ENCODE measurements at regions not wholly inside any gene's neighbourhood (a gene's known extent, or its start where the extent isn't known, plus 50 kb on each side); places are given as distances from the start of the nearest gene placed in this dataset.
"Not testable (repeated sequence)": the region's sequence is repeated elsewhere in the genome, so short reads cannot be mapped to it uniquely, and the experiment has no call there.

DNA sequence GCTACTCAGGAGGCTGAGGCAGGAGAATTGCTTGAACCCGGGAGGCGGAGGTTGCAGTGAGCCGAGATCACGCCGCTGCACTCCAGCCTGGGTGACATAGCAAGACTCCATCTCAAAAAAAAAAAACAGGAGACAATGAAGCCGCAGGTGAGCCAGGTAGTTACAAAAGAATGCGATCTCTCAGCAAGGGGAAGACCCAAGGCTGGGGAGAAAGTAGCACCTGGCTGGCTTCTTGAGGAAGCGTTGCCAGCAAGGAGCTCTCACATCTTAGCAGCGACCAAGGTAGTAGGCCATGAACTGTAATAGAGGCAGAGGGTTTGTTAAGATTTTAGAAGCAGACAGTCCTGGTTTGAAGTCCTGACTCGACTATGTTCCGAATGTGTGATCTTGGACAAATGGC is 175.0 kb downstream of the AIPL1 start:
- TF ChIP-seq, protein P1, sequence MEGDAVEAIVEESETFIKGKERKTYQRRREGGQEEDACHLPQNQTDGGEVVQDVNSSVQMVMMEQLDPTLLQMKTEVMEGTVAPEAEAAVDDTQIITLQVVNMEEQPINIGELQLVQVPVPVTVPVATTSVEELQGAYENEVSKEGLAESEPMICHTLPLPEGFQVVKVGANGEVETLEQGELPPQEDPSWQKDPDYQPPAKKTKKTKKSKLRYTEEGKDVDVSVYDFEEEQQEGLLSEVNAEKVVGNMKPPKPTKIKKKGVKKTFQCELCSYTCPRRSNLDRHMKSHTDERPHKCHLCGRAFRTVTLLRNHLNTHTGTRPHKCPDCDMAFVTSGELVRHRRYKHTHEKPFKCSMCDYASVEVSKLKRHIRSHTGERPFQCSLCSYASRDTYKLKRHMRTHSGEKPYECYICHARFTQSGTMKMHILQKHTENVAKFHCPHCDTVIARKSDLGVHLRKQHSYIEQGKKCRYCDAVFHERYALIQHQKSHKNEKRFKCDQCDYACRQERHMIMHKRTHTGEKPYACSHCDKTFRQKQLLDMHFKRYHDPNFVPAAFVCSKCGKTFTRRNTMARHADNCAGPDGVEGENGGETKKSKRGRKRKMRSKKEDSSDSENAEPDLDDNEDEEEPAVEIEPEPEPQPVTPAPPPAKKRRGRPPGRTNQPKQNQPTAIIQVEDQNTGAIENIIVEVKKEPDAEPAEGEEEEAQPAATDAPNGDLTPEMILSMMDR (conservative IDR thresholded peaks at IDR 0.05), result no peak
- no peak overlapping the region for H3K27ac ChIP-seq

DNA sequence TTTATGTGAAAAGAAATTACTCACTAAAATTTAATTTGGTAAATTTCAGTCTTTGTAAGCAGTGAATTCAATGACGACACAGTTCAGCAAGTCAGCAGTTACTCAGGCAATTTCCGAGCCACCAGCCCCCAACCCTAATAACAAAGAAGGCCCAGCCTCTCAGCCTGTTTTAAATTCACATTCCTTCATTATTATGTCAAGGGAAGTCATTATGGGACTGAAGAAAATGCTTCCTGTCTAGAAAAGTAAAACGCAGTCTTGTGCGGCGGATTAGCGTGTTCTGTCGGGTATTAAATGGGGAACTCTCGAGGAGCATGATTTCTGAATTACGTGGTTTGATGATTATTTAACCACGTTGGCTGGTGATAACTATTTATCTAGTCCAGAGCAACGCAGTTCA is 177.6 kb downstream of the AIPL1 start:
- H3K27ac ChIP-seq, result no peak overlapping the region
- TF ChIP-seq, protein P1 (conservative IDR thresholded peaks at IDR 0.05), result no peak

DNA sequence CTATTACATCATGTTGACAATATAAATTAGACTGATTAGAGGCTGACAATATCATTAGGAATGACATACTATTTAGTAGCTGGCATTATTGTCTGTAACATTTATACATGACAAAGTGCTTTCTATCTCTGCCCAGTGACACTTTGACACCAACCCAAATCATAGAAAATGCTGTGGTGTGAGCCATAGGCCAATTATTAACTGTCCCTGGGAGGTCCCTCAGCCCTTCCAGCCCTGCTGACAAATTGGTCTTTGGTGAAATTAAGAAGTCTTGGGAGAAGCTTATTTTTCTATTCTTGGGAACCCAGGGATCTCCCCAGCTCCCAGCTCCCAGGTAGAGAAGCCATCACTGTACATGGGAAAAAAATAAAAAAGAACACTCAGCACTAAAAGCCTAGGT is 179.6 kb downstream of the AIPL1 start:
- TF ChIP-seq, protein P1 (conservative IDR thresholded peaks at IDR 0.05), result no peak
- no peak overlapping the region for H3K27ac ChIP-seq

DNA sequence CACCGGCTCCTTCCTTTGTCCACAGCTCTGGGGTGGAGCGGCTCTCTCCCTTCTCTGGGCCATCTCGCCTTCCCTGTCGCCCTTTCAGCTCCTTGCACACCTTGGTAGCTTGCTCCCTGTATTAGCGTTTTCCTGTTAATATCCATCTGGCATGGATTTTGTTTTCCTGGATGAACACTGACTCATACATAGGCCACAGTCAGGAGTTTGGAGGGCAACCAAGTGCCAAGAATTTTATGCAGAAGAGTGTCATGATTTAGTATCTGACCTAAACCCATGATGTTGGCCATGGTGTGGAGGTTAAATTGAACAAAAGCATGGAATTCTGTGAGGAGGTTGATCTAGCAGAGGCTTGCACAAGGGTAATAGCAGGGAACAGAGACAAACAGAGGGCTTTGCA is 180.9 kb downstream of the AIPL1 start:
- TF ChIP-seq, protein P1 (conservative IDR thresholded peaks at IDR 0.05), result no peak
- no peak overlapping the region for H3K27ac ChIP-seq

DNA sequence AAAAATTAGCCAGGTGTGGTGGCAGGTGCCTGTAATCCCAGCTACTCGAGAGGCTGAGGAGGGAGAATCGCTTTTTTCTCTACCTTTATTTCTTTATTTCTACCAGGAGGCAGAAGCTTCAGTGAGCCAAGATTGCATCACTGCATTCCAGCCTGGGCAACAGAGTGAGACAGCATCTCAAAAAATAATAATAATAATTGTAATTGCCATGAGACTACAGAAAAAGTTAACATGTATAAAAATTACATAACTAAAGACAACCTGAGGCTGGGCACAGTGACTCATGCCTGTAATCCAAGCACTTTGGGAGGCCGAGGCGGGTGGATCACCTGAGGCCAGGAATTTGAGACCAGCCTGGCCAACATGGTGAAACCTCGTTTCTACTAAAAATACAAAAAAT is 181.5 kb downstream of the WSCD1 start:
- H3K27ac ChIP-seq, result not testable (repeated sequence)

DNA sequence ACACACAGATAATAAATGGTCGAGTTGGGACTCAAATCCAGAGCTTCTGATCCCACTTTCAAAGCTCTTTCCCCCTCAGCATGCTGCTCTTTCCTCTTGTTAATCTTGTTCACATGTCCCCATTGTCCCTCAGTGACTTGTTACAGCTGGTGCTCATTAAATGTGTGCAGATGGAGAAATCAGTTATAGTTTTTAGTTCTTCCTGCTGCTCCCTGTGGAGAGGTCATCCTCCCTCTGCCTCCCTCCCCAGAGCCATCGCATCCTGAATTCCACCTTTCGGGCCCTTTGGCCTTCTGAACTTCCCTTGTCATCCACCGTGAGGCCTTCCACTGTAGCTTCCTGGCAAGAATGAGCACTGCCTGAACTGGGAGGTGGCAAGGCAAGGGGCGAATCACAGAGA is 179.6 kb downstream of the WSCD1 start:
- TF ChIP-seq, protein P1 (conservative IDR thresholded peaks at IDR 0.05), result no peak

DNA sequence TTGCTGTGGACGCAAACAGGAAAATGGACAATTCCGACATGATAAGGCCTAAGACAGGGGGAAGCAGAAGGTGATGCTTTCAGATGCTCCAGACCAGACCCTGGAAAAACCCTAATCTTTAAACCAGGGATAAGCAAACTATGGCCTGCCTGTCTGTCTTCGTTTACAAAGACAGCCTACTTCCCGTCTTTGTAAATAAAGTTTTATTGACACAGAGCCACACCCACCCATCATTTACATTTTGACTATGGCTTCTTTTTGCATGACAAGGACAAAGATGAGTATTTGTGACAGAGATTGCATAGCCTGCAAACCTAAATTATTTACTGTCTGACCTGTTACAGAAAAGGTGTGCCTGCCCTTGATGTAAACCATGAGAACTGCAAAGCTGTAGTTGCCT is 177.9 kb downstream of the WSCD1 start:
- TF ChIP-seq, protein P1 (conservative IDR thresholded peaks at IDR 0.05), result no peak
- no peak overlapping the region for H3K27ac ChIP-seq

More for the DNA sequence above, 179.6 kb downstream of the WSCD1 start:
- no peak overlapping the region for H3K27ac ChIP-seq

DNA sequence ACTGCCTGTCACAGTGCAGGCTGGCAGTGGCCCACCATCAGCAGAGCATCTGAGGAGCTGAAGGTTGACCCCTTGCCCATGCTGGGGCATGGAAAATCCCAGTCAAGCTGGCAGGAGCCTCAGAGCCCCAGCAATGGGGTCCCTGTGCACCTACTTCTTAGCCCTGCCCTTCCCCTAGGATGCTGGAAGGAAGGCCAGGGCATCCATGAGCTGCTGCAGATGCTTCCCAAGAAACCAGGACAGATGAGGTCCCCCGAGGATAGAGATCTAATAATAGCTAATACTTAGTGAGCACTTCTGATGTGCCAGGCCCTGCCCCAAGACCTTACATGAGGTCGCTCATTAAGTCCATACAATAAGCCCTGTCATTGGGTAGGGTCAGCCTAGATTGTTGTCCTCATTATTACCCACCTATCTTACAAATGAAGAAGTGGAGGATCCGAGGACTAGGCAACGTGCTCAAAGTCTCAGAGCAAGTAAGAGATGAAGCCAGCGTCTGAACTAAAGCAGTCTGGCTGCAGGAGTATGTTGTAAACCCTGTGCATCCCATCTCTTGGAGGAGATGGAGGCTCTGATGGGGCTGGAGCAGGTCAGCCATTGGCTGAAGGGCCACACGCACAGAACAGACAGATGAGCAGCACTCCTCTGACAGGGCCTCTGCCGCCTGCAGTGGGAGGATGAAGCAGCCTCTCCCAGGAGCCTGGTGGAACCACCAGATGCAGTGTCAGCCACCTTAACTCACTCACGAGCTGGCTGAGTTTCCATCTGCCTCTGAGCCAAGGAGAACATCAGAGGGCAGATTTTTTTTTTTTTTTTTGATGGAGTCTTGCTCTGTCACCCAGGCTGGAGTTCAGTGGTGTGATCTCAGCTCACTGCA is 175.4 kb downstream of the WSCD1 start:
- H3K27ac ChIP-seq, result no peak overlapping the region
- TF ChIP-seq, protein P1 (conservative IDR thresholded peaks at IDR 0.05), result no peak

Measured in VCaP (cell line).